ENCODE measurements at regions not wholly inside any gene's neighbourhood (a gene's known extent, or its start where the extent isn't known, plus 50 kb on each side); places are given as distances from the start of the nearest gene placed in this dataset.

DNA sequence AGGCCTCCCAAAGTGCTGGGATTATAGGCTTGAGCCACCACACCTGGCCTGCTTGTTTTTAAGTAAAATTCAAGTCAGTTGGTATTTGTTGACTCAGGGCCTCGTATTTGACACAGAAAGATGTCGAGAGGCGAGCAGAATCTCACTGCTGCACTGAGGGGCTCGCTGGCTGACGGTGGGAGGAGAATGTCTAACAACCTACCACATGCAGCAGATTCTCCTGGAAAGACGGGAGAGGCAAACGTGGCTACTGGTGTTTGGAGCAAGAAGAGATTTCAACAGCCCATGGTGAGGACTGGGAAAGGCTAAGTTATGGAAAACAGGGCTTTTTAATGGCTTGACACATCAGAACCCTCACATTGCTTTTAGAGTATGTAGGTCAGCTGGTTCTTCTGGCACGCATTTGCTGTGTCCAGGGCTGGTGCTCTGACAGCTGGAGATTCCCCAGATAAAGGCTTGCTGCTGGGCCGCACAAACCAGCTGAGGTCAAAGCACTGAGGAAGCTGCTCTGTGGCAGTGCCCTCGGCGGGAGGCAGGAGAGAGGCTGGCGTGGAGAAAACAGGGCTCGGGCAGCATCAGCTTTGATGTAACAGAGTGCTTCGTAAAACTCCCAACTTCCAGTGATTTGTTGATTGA lies 84.2 kb upstream of the FRMD1 start:
- no peak for DNase-seq (ENCODE audit: low spot score, unreplicated experiment)
- TF ChIP-seq, protein P1, sequence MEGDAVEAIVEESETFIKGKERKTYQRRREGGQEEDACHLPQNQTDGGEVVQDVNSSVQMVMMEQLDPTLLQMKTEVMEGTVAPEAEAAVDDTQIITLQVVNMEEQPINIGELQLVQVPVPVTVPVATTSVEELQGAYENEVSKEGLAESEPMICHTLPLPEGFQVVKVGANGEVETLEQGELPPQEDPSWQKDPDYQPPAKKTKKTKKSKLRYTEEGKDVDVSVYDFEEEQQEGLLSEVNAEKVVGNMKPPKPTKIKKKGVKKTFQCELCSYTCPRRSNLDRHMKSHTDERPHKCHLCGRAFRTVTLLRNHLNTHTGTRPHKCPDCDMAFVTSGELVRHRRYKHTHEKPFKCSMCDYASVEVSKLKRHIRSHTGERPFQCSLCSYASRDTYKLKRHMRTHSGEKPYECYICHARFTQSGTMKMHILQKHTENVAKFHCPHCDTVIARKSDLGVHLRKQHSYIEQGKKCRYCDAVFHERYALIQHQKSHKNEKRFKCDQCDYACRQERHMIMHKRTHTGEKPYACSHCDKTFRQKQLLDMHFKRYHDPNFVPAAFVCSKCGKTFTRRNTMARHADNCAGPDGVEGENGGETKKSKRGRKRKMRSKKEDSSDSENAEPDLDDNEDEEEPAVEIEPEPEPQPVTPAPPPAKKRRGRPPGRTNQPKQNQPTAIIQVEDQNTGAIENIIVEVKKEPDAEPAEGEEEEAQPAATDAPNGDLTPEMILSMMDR (IDR thresholded peaks at IDR 0.05; ENCODE audit: unreplicated experiment) = no peak

DNA sequence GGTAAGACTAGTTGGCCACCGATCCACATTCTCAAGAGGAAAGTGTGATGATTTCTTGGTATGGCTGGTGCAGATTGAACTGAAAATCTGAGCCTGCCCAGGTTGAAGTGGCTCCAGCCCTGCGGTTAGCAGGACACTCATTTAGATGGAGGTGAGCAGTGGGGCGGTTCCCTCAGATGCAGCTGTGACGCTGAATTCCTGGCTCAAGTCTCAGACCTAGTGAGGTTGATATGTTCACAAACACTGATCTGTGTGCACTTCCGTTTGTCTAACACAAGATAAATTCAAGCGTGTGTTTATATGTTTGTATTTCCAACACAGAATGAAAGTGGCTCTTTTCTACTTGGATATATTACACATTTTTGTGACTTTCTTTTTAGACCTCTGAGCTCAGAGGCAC lies 83.4 kb upstream of the FRMD1 start:
- no peak for DNase-seq (ENCODE audit: low spot score, unreplicated experiment)
- Mint-ChIP-seq H3K27ac (no peak overlapping the region), H3K4me1 (ENCODE audit: low read depth) (peaks cover 24% of the 10 kb centered on the region), H3K9me3 (ENCODE audit: low read depth) (no peaks in the 10 kb centered on the region), H3K27me3 (peaks cover 8% of the 10 kb centered on the region), H3K36me3 (ENCODE audit: insufficient read depth) (no peaks in the 10 kb centered on the region), H3K4me3 (ENCODE audit: low read depth) (no peak overlapping the region)
- TF ChIP-seq, protein P1 (IDR thresholded peaks at IDR 0.05; ENCODE audit: unreplicated experiment) = no peak

More for the DNA sequence above, 84.2 kb upstream of the FRMD1 start:
- no peak overlapping the region for H3K4me3 Mint-ChIP-seq (ENCODE audit: low read depth)
- peaks cover 8% of the 10 kb centered on the region for H3K27me3 Mint-ChIP-seq
- peak overlapping the region; percentile 37 for H3K27ac Mint-ChIP-seq
- no peaks in the 10 kb centered on the region for H3K9me3 Mint-ChIP-seq (ENCODE audit: low read depth)
- H3K36me3 Mint-ChIP-seq (ENCODE audit: insufficient read depth) = no peaks in the 10 kb centered on the region
- peaks cover 15% of the 10 kb centered on the region for H3K4me1 Mint-ChIP-seq (ENCODE audit: low read depth)

DNA sequence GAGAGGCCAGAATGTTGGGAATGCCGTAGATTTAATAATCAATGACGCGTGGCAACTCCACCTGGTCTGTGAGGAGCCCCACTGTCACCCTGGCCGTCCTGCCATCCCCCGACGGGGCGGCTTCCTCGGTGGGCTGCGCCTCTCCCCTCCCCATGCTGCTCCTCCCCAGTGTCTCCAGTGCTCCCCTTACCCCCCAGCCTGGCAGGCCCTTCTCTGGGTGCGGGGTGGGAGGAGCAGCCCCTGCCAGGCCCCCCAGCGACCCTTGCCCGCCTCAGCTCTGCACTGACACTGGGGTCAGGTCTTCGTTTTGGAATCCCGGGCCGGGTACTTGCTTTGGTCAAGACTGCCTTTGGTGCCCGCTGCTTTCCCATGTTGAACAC lies 82.3 kb upstream of the FRMD1 start:
- no peak for DNase-seq (ENCODE audit: low spot score, unreplicated experiment)
- TF ChIP-seq, protein P1 (IDR thresholded peaks at IDR 0.05; ENCODE audit: unreplicated experiment) = no peak
- Mint-ChIP-seq H3K9me3 (ENCODE audit: low read depth) (no peaks in the 10 kb centered on the region), H3K4me1 (ENCODE audit: low read depth) (peaks cover 28% of the 10 kb centered on the region), H3K27ac (no peak overlapping the region), H3K27me3 (peaks cover 8% of the 10 kb centered on the region), H3K4me3 (ENCODE audit: low read depth) (no peak overlapping the region), H3K36me3 (ENCODE audit: insufficient read depth) (no peaks in the 10 kb centered on the region)

DNA sequence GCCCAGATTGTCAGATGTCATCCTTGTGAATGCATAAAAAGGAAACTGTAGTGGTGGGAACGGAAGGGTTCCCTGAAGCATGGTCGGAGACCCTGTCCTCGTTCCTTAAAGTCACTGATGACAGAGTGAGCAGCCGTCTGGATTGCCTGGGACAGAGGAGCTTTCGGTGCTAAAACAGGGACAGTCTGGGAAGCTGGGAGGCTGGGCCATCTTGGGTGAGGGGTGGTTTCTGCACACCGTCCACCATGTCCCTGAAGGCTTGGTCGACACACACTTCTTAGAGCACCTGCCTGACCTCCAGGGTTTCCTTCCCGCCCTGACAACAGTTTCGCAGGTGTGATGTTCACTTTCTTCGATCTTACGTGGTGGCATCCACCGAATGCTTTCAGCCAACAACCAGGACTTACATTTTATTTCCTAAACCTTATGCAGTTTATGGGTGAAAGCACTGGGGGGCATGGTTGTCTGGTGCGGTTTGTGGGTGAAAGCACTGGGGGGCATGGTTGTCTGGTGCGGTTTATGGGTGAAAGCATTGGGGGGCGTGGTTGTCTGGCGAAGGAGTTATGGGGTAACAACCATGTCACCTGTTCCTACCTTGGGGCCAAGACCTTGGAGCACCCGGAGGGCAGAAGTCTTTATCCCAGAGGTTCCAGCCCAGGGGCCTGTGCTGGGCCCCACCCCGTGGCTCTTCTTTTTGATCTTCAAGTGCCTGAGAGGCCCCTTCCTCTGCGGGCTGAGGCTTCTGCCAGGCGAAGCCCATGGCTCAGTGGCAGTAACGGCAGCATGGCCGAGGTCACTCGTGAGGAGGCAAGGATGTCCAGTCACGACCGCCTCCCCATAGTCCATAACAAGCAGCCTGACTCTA lies 81.7 kb upstream of the FRMD1 start:
- Mint-ChIP-seq H3K4me3 (ENCODE audit: low read depth) (no peak overlapping the region), H3K9me3 (ENCODE audit: low read depth) (no peaks in the 10 kb centered on the region), H3K27me3 (peaks cover 11% of the 10 kb centered on the region), H3K36me3 (ENCODE audit: insufficient read depth) (no peaks in the 10 kb centered on the region), H3K27ac (no peak overlapping the region), H3K4me1 (ENCODE audit: low read depth) (peaks cover 30% of the 10 kb centered on the region)
- DNase-seq (ENCODE audit: low spot score, unreplicated experiment) = no peak
- TF ChIP-seq, protein P1 (IDR thresholded peaks at IDR 0.05; ENCODE audit: unreplicated experiment) = no peak

DNA sequence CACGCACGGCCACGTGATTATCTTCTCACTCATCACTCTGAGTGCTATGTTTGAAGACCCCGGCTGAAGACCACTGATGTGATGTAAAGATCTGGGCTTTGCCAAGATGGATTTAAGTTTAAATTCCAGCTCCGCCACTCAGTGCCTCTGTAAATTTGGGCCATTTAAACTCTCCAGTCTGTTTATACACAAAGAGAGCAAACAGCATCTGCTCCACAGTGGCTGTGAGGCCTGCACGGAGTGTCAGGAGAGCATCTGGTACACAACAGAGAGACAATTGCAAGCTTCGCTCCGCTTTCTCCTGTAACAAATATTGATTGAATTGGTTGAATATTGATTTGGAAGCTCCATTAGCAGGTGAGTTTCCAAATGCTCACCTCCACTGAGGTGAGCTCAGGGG lies 80.5 kb upstream of the FRMD1 start:
- DNase-seq (ENCODE audit: low spot score, unreplicated experiment) = no peak
- H3K4me1 Mint-ChIP-seq (ENCODE audit: low read depth) = peaks cover 33% of the 10 kb centered on the region
- no peak overlapping the region for H3K4me3 Mint-ChIP-seq (ENCODE audit: low read depth)
- TF ChIP-seq, protein P1 (IDR thresholded peaks at IDR 0.05; ENCODE audit: unreplicated experiment) = no peak
- H3K27me3 Mint-ChIP-seq = peaks cover 16% of the 10 kb centered on the region
- no peaks in the 10 kb centered on the region for H3K36me3 Mint-ChIP-seq (ENCODE audit: insufficient read depth)
- H3K9me3 Mint-ChIP-seq (ENCODE audit: low read depth) = no peaks in the 10 kb centered on the region
- no peak overlapping the region for H3K27ac Mint-ChIP-seq
